ENCODE measurements at regions not wholly inside any gene's neighbourhood (a gene's known extent, or its start where the extent isn't known, plus 50 kb on each side); places are given as distances from the start of the nearest gene placed in this dataset.
"Not testable (repeated sequence)": the region's sequence is repeated elsewhere in the genome, so short reads cannot be mapped to it uniquely, and the experiment has no call there.

GRCh38 chr11:72520815-72521214 lies 86.5 kb upstream of the CLPB start:
- H3K36me3 Mint-ChIP-seq (ENCODE audit: insufficient read depth, unreplicated experiment), result no peaks in the 10 kb centered on the region

GRCh38 chr11:72519882-72520281 lies 85.6 kb upstream of the CLPB start:
- H3K36me3 Mint-ChIP-seq (ENCODE audit: insufficient read depth, unreplicated experiment); H3K4me1 Mint-ChIP-seq (ENCODE audit: low read depth, unreplicated experiment); H3K27ac Mint-ChIP-seq (ENCODE audit: unreplicated experiment); BruUV-seq (replicated peaks); H3K9me3 Mint-ChIP-seq (ENCODE audit: low read depth, unreplicated experiment); H3K4me3 Mint-ChIP-seq (ENCODE audit: low read depth, unreplicated experiment); DNase-seq; CTCF ChIA-PET; intact Hi-C loops (cut with micrococcal nuclease; ENCODE audit: unreplicated experiment): not testable (repeated sequence)
- H3K27me3 Mint-ChIP-seq (ENCODE audit: unreplicated experiment), result peaks cover 83% of the 10 kb centered on the region

More at GRCh38 chr11:72520815-72521214, 86.5 kb upstream of the CLPB start:
- BruUV-seq (replicated peaks), result no TSS peak
- Mint-ChIP-seq H3K4me3 (ENCODE audit: low read depth, unreplicated experiment) (no peak overlapping the region), H3K9me3 (ENCODE audit: low read depth, unreplicated experiment) (no peaks in the 10 kb centered on the region), H3K27ac (ENCODE audit: unreplicated experiment) (no peak overlapping the region), H3K27me3 (ENCODE audit: unreplicated experiment) (peaks cover 82% of the 10 kb centered on the region), H3K4me1 (ENCODE audit: low read depth, unreplicated experiment) (no peaks in the 10 kb centered on the region)
- CTCF ChIA-PET, result no interaction called here
- no peak for TF ChIP-seq CTCF (IDR thresholded peaks at IDR 0.05; ENCODE audit: unreplicated experiment)
- intact Hi-C loops (cut with micrococcal nuclease; ENCODE audit: unreplicated experiment), result no loop called here
- DNase-seq, result no peak

- no peaks in the 10 kb centered on the region for H3K9me3 Mint-ChIP-seq (ENCODE audit: low read depth, unreplicated experiment)
- no peak overlapping the region for H3K27ac Mint-ChIP-seq (ENCODE audit: unreplicated experiment)
- H3K4me3 Mint-ChIP-seq (ENCODE audit: low read depth, unreplicated experiment), result no peak overlapping the region
- no peaks in the 10 kb centered on the region for H3K4me1 Mint-ChIP-seq (ENCODE audit: low read depth, unreplicated experiment)
- intact Hi-C loops (cut with micrococcal nuclease; ENCODE audit: unreplicated experiment), result no loop called here
- no peaks in the 10 kb centered on the region for H3K36me3 Mint-ChIP-seq (ENCODE audit: insufficient read depth, unreplicated experiment)
- H3K27me3 Mint-ChIP-seq (ENCODE audit: unreplicated experiment), result peaks cover 83% of the 10 kb centered on the region
- BruUV-seq (replicated peaks), result no TSS peak
- DNase-seq, result no peak
- TF ChIP-seq CTCF (IDR thresholded peaks at IDR 0.05; ENCODE audit: unreplicated experiment), result no peak
- CTCF ChIA-PET, result no interaction called here
Observed at GRCh38 chr11:72519220-72519881, 85.0 kb upstream of the CLPB start.

- intact Hi-C loops (cut with micrococcal nuclease; ENCODE audit: unreplicated experiment), result no loop called here
- peaks cover 12% of the 10 kb centered on the region for H3K9me3 Mint-ChIP-seq (ENCODE audit: low read depth, unreplicated experiment)
- CTCF ChIA-PET, result no interaction called here
- TF ChIP-seq CTCF (IDR thresholded peaks at IDR 0.05; ENCODE audit: unreplicated experiment), result no peak
- H3K4me1 Mint-ChIP-seq (ENCODE audit: low read depth, unreplicated experiment), result no peaks in the 10 kb centered on the region
- no peak overlapping the region for H3K4me3 Mint-ChIP-seq (ENCODE audit: low read depth, unreplicated experiment)
- H3K27me3 Mint-ChIP-seq (ENCODE audit: unreplicated experiment), result peaks cover 70% of the 10 kb centered on the region
- H3K27ac Mint-ChIP-seq (ENCODE audit: unreplicated experiment), result no peak overlapping the region
- H3K36me3 Mint-ChIP-seq (ENCODE audit: insufficient read depth, unreplicated experiment), result no peaks in the 10 kb centered on the region
- DNase-seq, result no peak
- no TSS peak for BruUV-seq (replicated peaks)
Observed at GRCh38 chr11:72514331-72514730, 80.0 kb upstream of the CLPB start.

GRCh38 chr11:72513411-72513810 lies 79.1 kb upstream of the CLPB start:
- no peak overlapping the region for H3K4me3 Mint-ChIP-seq (ENCODE audit: low read depth, unreplicated experiment)
- H3K4me1 Mint-ChIP-seq (ENCODE audit: low read depth, unreplicated experiment), result no peaks in the 10 kb centered on the region
- no peak for TF ChIP-seq CTCF (IDR thresholded peaks at IDR 0.05; ENCODE audit: unreplicated experiment)
- no peaks in the 10 kb centered on the region for H3K36me3 Mint-ChIP-seq (ENCODE audit: insufficient read depth, unreplicated experiment)
- no peak for DNase-seq
- intact Hi-C loops (cut with micrococcal nuclease; ENCODE audit: unreplicated experiment), result no loop called here
- H3K27me3 Mint-ChIP-seq (ENCODE audit: unreplicated experiment), result peaks cover 71% of the 10 kb centered on the region
- H3K9me3 Mint-ChIP-seq (ENCODE audit: low read depth, unreplicated experiment), result peaks cover 12% of the 10 kb centered on the region
- no TSS peak for BruUV-seq (replicated peaks)
- H3K27ac Mint-ChIP-seq (ENCODE audit: unreplicated experiment), result no peak overlapping the region
- CTCF ChIA-PET, result no interaction called here

All from Calu3 (cell line).